ENCODE measurements at regions not wholly inside any gene's neighbourhood (a gene's known extent, or its start where the extent isn't known, plus 50 kb on each side); places are given as distances from the start of the nearest gene placed in this dataset.

GRCh38 chr14:22011253-22011642 is 337.6 kb upstream of the OR4E1 start:
- no peak for DNase-seq

GRCh38 chr14:22010545-22011252 is 337.1 kb upstream of the OR4E1 start:
- DNase-seq = no peak

- no peak for DNase-seq
Observed at GRCh38 chr14:22008766-22009165, 335.1 kb upstream of the OR4E1 start.

- DNase-seq = no peak
Observed at GRCh38 chr14:22007784-22008412, 334.3 kb upstream of the OR4E1 start.

GRCh38 chr14:22007363-22007762 is 333.7 kb upstream of the OR4E1 start:
- no peak for DNase-seq

GRCh38 chr14:22003461-22003860 is 329.8 kb upstream of the OR4E1 start:
- DNase-seq = no peak

GRCh38 chr14:22002860-22003284 is 329.3 kb upstream of the OR4E1 start:
- DNase-seq = no peak

GRCh38 chr14:21999402-21999801 is 325.8 kb upstream of the OR4E1 start:
- no peak for DNase-seq

GRCh38 chr14:21997300-21997699 is 323.7 kb upstream of the OR4E1 start:
- DNase-seq = no peak

GRCh38 chr14:21995332-21995731 is 321.7 kb upstream of the OR4E1 start:
- DNase-seq = no peak

- no peak for DNase-seq
Observed at GRCh38 chr14:21993837-21994236, 320.2 kb upstream of the OR4E1 start.

- DNase-seq = no peak
Observed at GRCh38 chr14:21993070-21993469, 319.5 kb upstream of the OR4E1 start.

- DNase-seq = no peak
Observed at GRCh38 chr14:21991130-21991529, 317.5 kb upstream of the OR4E1 start.

- DNase-seq = no peak
Observed at GRCh38 chr14:21990116-21990515, 316.5 kb upstream of the OR4E1 start.

- no peak for DNase-seq
Observed at GRCh38 chr14:21989090-21989489, 315.5 kb upstream of the OR4E1 start.

- no peak for DNase-seq
Observed at GRCh38 chr14:21988413-21988812, 314.8 kb upstream of the OR4E1 start.

GRCh38 chr14:21987937-21988336 is 314.3 kb upstream of the OR4E1 start:
- no peak for DNase-seq

GRCh38 chr14:21985081-21985480 is 311.5 kb upstream of the OR4E1 start:
- no peak for DNase-seq

- DNase-seq = no peak
Observed at GRCh38 chr14:21978999-21979314, 305.3 kb upstream of the OR4E1 start.

GRCh38 chr14:21978184-21978998 is 304.8 kb upstream of the OR4E1 start:
- DNase-seq = no peak

- no peak for DNase-seq
Observed at GRCh38 chr14:21974741-21975140, 301.1 kb upstream of the OR4E1 start.

- no peak for DNase-seq
Observed at GRCh38 chr14:21965042-21965441, 291.4 kb upstream of the OR4E1 start.

GRCh38 chr14:21964180-21964579 is 290.6 kb upstream of the OR4E1 start:
- no peak for DNase-seq

GRCh38 chr14:21960636-21961035 is 287.0 kb upstream of the OR4E1 start:
- DNase-seq = no peak
